WTC11 (cell line): ENCODE measurements at regions not wholly inside any gene's neighbourhood (a gene's known extent, or its start where the extent isn't known, plus 50 kb on each side); places are given as distances from the start of the nearest gene placed in this dataset.
"Not testable (repeated sequence)": the region's sequence is repeated elsewhere in the genome, so short reads cannot be mapped to it uniquely, and the experiment has no call there.

Source experiments
- ATAC-seq: fragments of 200-7000 bp; cut with Tn5 transposase; 2 replicates; pipeline ENCODE4 v1.10.0; 2021; ENCODE audit warnings: mild to moderate bottlenecking, moderate library complexity
- CTCF ChIA-PET: fragments of 300-600 bp; sonication (Branson Sonifier 250); formaldehyde crosslinking; loops from one replicate; lab custom pipeline; 2021; ENCODE audit warnings: antibody characterized with exemption; lab: Charles Lee
- POLR2A ChIA-PET: fragments of 350-600 bp; sonication (Branson Sonifier 250); formaldehyde crosslinking; loops from one replicate; lab custom pipeline; 2021; ENCODE audit warnings: antibody characterized with exemption; lab: Charles Lee
- DNase-seq: peaks from one replicate; pipeline ENCODE4 v3.0.0; 2021; ENCODE audit warnings: low spot score
- H3K27ac Mint-ChIP-seq: 2 replicates; pipeline ENCODE4 v1.8.0; 2021; ENCODE audit warnings: mixed read lengths
- H3K27me3 Mint-ChIP-seq: 2 replicates; pipeline ENCODE4 v1.8.0; 2021; ENCODE audit warnings: low read depth, mild to moderate bottlenecking, moderate library complexity, mixed read lengths
- H3K36me3 Mint-ChIP-seq: 2 replicates; pipeline ENCODE4 v1.8.0; 2021; ENCODE audit warnings: mixed read lengths
- H3K4me1 Mint-ChIP-seq: 2 replicates; pipeline ENCODE4 v1.8.0; 2022; ENCODE audit warnings: mixed read lengths
- H3K4me3 Mint-ChIP-seq: 2 replicates; pipeline ENCODE4 v1.8.0; 2021; ENCODE audit warnings: mild to moderate bottlenecking, moderate library complexity, mixed read lengths
- H3K9me3 Mint-ChIP-seq: 2 replicates; pipeline ENCODE4 v1.8.0; 2021; ENCODE audit warnings: mixed read lengths
- ESRRA ChIP-seq: sonication (generic); formaldehyde crosslinking; IDR thresholded peaks from 2 replicates; pipeline ENCODE4 v1.8.1; 2022; ENCODE audit warnings: mild to moderate bottlenecking, missing genetic modification reagents, borderline replicate concordance
- ETV6 ChIP-seq: sonication (generic); formaldehyde crosslinking; IDR thresholded peaks from 2 replicates; pipeline ENCODE4 v1.8.1; 2022; ENCODE audit warnings: mild to moderate bottlenecking, missing genetic modification reagents
- JUN ChIP-seq: sonication (generic); formaldehyde crosslinking; IDR thresholded peaks from 2 replicates; pipeline ENCODE4 v1.8.0; 2023; ENCODE audit warnings: mild to moderate bottlenecking, missing genetic modification reagents
- TP53 ChIP-seq: sonication (generic); formaldehyde crosslinking; IDR thresholded peaks from 2 replicates; pipeline ENCODE4 v1.8.1; 2023; ENCODE audit warnings: mild to moderate bottlenecking, missing genetic modification reagents
- ZNF232 ChIP-seq: sonication (generic); formaldehyde crosslinking; IDR thresholded peaks from 2 replicates; pipeline ENCODE4 v1.8.0; 2022; ENCODE audit warnings: mild to moderate bottlenecking, missing genetic modification reagents
- TF ChIP-seq, protein P1 (sequence below): sonication (generic); formaldehyde crosslinking; IDR thresholded peaks from 2 replicates; pipeline ENCODE4 v1.8.0; 2022; ENCODE audit warnings: missing genetic modification reagents
- TF ChIP-seq, protein P2 (sequence below): fragments of 200-600 bp; IDR thresholded peaks from 2 replicates; pipeline ENCODE4 v1.8.0; 2022; ENCODE audit warnings: antibody characterized with exemption
- TF ChIP-seq, protein P3 (sequence below): sonication (generic); formaldehyde crosslinking; IDR thresholded peaks from 2 replicates; pipeline ENCODE4 v1.8.0; 2023; ENCODE audit warnings: missing genetic modification reagents, mild to moderate bottlenecking, borderline replicate concordance
- TF ChIP-seq, protein P4 (sequence below): sonication (generic); formaldehyde crosslinking; IDR thresholded peaks from 2 replicates; pipeline ENCODE4 v1.8.0; 2022; ENCODE audit warnings: mild to moderate bottlenecking, missing genetic modification reagents
- TF ChIP-seq, protein P5 (sequence below): sonication (generic); formaldehyde crosslinking; IDR thresholded peaks from 2 replicates; pipeline ENCODE4 v1.8.0; 2022; ENCODE audit warnings: mild to moderate bottlenecking, missing genetic modification reagents
- TF ChIP-seq, protein P6 (sequence below): fragments of 250-450 bp; sonication (Bioruptor Pico); IDR thresholded peaks from 2 replicates; pipeline ENCODE4 v2.1.2; 2022; ENCODE audit warnings: mild to moderate bottlenecking, moderate library complexity

DNA sequence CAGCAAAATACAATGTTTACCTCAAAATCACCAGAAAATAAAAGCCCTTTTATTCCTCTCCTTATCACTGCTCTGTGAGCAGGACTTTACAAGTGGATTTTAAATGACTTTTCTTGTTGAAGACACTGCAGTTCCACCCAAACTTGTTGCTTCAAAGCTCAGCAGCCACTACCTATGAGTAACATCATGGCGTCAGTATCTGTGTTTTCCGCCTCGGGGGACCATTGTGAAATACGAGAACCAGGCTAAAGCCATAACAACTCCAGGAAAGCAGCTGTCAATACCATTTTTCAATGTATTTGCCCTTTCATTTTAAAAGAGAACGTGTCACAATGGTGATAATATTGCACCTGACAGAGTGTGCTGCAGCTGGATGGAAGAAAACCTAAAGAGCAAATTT, 284.0 kb upstream of the RNF32 start:
- Mint-ChIP-seq H3K27me3 (no peaks in the 10 kb centered on the region), H3K9me3 (peaks cover 55% of the 10 kb centered on the region), H3K27ac (no peak overlapping the region), H3K4me1 (no peaks in the 10 kb centered on the region), H3K36me3 (peaks cover 40% of the 10 kb centered on the region), H3K4me3 (no peak overlapping the region)
- ChIA-PET CTCF (no interaction called here), POLR2A (no interaction called here)
- TF ChIP-seq, protein P1, sequence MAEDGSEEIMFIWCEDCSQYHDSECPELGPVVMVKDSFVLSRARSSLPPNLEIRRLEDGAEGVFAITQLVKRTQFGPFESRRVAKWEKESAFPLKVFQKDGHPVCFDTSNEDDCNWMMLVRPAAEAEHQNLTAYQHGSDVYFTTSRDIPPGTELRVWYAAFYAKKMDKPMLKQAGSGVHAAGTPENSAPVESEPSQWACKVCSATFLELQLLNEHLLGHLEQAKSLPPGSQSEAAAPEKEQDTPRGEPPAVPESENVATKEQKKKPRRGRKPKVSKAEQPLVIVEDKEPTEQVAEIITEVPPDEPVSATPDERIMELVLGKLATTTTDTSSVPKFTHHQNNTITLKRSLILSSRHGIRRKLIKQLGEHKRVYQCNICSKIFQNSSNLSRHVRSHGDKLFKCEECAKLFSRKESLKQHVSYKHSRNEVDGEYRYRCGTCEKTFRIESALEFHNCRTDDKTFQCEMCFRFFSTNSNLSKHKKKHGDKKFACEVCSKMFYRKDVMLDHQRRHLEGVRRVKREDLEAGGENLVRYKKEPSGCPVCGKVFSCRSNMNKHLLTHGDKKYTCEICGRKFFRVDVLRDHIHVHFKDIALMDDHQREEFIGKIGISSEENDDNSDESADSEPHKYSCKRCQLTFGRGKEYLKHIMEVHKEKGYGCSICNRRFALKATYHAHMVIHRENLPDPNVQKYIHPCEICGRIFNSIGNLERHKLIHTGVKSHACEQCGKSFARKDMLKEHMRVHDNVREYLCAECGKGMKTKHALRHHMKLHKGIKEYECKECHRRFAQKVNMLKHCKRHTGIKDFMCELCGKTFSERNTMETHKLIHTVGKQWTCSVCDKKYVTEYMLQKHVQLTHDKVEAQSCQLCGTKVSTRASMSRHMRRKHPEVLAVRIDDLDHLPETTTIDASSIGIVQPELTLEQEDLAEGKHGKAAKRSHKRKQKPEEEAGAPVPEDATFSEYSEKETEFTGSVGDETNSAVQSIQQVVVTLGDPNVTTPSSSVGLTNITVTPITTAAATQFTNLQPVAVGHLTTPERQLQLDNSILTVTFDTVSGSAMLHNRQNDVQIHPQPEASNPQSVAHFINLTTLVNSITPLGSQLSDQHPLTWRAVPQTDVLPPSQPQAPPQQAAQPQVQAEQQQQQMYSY (CRISPR knock-in tag), result no peak
- TF ChIP-seq ETV6 (CRISPR knock-in tag), result no peak
- TF ChIP-seq, protein P2, sequence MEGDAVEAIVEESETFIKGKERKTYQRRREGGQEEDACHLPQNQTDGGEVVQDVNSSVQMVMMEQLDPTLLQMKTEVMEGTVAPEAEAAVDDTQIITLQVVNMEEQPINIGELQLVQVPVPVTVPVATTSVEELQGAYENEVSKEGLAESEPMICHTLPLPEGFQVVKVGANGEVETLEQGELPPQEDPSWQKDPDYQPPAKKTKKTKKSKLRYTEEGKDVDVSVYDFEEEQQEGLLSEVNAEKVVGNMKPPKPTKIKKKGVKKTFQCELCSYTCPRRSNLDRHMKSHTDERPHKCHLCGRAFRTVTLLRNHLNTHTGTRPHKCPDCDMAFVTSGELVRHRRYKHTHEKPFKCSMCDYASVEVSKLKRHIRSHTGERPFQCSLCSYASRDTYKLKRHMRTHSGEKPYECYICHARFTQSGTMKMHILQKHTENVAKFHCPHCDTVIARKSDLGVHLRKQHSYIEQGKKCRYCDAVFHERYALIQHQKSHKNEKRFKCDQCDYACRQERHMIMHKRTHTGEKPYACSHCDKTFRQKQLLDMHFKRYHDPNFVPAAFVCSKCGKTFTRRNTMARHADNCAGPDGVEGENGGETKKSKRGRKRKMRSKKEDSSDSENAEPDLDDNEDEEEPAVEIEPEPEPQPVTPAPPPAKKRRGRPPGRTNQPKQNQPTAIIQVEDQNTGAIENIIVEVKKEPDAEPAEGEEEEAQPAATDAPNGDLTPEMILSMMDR, result no peak
- TF ChIP-seq JUN (CRISPR knock-in tag), result no peak
- TF ChIP-seq, protein P3, sequence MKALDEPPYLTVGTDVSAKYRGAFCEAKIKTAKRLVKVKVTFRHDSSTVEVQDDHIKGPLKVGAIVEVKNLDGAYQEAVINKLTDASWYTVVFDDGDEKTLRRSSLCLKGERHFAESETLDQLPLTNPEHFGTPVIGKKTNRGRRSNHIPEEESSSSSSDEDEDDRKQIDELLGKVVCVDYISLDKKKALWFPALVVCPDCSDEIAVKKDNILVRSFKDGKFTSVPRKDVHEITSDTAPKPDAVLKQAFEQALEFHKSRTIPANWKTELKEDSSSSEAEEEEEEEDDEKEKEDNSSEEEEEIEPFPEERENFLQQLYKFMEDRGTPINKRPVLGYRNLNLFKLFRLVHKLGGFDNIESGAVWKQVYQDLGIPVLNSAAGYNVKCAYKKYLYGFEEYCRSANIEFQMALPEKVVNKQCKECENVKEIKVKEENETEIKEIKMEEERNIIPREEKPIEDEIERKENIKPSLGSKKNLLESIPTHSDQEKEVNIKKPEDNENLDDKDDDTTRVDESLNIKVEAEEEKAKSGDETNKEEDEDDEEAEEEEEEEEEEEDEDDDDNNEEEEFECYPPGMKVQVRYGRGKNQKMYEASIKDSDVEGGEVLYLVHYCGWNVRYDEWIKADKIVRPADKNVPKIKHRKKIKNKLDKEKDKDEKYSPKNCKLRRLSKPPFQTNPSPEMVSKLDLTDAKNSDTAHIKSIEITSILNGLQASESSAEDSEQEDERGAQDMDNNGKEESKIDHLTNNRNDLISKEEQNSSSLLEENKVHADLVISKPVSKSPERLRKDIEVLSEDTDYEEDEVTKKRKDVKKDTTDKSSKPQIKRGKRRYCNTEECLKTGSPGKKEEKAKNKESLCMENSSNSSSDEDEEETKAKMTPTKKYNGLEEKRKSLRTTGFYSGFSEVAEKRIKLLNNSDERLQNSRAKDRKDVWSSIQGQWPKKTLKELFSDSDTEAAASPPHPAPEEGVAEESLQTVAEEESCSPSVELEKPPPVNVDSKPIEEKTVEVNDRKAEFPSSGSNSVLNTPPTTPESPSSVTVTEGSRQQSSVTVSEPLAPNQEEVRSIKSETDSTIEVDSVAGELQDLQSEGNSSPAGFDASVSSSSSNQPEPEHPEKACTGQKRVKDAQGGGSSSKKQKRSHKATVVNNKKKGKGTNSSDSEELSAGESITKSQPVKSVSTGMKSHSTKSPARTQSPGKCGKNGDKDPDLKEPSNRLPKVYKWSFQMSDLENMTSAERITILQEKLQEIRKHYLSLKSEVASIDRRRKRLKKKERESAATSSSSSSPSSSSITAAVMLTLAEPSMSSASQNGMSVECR, result no peak
- TF ChIP-seq, protein P4, sequence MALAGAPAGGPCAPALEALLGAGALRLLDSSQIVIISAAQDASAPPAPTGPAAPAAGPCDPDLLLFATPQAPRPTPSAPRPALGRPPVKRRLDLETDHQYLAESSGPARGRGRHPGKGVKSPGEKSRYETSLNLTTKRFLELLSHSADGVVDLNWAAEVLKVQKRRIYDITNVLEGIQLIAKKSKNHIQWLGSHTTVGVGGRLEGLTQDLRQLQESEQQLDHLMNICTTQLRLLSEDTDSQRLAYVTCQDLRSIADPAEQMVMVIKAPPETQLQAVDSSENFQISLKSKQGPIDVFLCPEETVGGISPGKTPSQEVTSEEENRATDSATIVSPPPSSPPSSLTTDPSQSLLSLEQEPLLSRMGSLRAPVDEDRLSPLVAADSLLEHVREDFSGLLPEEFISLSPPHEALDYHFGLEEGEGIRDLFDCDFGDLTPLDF, result no peak
- no peak for ATAC-seq
- DNase-seq, result no peak

DNA sequence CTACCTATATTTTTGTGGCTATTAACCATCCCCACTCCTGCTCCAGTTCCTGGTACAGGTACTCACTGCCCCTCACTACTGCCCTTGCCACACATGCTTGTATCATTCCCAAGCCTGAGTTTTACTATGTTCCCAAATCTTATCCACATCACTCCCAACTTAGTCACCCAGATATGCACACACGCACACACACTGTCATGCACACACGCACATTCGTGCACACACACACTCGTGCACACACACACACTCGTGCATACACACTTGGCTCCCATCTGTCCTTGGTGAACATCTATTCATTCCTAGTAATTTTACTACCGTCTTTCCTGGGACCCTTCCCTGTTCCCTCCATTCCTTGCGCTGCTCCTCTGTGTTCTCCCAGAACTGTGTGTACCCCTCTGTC, 287.2 kb upstream of the RNF32 start:
- H3K9me3 Mint-ChIP-seq, result peaks cover 41% of the 10 kb centered on the region
- H3K4me1 Mint-ChIP-seq, result no peaks in the 10 kb centered on the region
- POLR2A ChIA-PET, result no interaction called here
- H3K36me3 Mint-ChIP-seq, result peaks cover 25% of the 10 kb centered on the region
- TF ChIP-seq, protein P5, sequence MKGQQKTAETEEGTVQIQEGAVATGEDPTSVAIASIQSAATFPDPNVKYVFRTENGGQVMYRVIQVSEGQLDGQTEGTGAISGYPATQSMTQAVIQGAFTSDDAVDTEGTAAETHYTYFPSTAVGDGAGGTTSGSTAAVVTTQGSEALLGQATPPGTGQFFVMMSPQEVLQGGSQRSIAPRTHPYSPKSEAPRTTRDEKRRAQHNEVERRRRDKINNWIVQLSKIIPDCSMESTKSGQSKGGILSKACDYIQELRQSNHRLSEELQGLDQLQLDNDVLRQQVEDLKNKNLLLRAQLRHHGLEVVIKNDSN, result no peak
- TF ChIP-seq TP53 (CRISPR knock-in tag) (no peak), ZNF232 (CRISPR knock-in tag) (no peak), ESRRA (no peak)
- TF ChIP-seq, protein P6, sequence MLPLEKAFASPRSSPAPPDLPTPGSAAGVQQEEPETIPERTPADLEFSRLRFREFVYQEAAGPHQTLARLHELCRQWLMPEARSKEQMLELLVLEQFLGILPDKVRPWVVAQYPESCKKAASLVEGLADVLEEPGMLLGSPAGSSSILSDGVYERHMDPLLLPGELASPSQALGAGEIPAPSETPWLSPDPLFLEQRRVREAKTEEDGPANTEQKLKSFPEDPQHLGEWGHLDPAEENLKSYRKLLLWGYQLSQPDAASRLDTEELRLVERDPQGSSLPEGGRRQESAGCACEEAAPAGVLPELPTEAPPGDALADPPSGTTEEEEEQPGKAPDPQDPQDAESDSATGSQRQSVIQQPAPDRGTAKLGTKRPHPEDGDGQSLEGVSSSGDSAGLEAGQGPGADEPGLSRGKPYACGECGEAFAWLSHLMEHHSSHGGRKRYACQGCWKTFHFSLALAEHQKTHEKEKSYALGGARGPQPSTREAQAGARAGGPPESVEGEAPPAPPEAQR, result no peak
- TF ChIP-seq, all 79 proteins: peak for 0
- CTCF ChIA-PET, result no interaction called here
- no peak overlapping the region for H3K27ac Mint-ChIP-seq
- ATAC-seq, result no peak
- H3K27me3 Mint-ChIP-seq, result no peaks in the 10 kb centered on the region; the same call in 1 of the 2 replicates
- H3K4me3 Mint-ChIP-seq, result no peak overlapping the region
- DNase-seq, result no peak

DNA sequence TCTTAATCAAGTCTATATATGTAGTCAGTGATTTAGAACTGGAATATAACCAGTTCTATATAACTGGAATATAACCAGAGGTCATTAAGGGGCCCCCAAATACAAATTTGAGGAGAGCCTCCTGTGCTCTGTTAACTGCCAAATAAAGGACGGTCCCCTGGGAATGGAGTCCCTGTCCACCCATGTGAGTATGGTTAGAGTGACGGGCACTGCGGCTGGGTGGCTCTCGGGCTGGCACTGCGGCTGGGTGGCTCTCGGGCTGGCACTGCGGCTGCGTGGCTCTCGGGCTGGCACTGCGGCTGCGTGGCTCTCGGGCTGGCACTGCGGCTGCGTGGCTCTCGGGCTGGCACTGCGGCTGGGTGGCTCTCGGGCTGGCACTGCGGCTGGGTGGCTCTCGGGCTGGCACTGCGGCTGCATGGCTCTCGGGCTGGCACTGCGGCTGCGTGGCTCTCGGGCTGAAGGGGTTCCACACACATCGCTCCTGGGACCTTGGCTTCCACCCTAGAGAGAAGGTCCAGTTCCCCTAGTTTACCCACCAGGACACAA, 292.8 kb upstream of the RNF32 start:
- H3K4me3 Mint-ChIP-seq, H3K27me3 Mint-ChIP-seq, ATAC-seq, CTCF ChIA-PET, DNase-seq, H3K27ac Mint-ChIP-seq, H3K4me1 Mint-ChIP-seq, POLR2A ChIA-PET: not testable (repeated sequence)
- H3K36me3 Mint-ChIP-seq, result peaks cover 17% of the 10 kb centered on the region
- H3K9me3 Mint-ChIP-seq, result peaks cover 29% of the 10 kb centered on the region
